ENCODE measurements at regions not wholly inside any gene's neighbourhood (a gene's known extent, or its start where the extent isn't known, plus 50 kb on each side); places are given as distances from the start of the nearest gene placed in this dataset.

- Histone ChIP-seq H3K36me3 (replicated peaks in 1 of 2; ENCODE audit: control extremely low read depth in 1 of 2, control insufficient read depth in 1 of 2, extremely low read depth in 1 of 2, insufficient read depth in 2 of 2, low read length in 1 of 2) (peaks cover 10% of the 10 kb centered on the region in 2 experiments), H3K4me2 (replicated peaks; ENCODE audit: low read depth, low read length, poor library complexity, severe bottlenecking) (no peak overlapping the region), H3K79me2 (ENCODE audit: control insufficient read depth, insufficient read depth, low read length) (peaks cover 70% of the 10 kb centered on the region), H3K9me3 (ENCODE audit: control extremely low read depth in 1 of 3, control insufficient read depth in 2 of 3, insufficient read depth in 1 of 3, low read length in 2 of 3) (no peaks in the 10 kb centered on the region), H3K27ac (ENCODE audit: low read length in 2 of 2) (no peak overlapping the region), H2AFZ (ENCODE audit: insufficient read depth, low read depth, low read length, poor library complexity, severe bottlenecking) (no peak overlapping the region), H3K27me3 (replicated peaks in 1 of 4; ENCODE audit: control extremely low read depth in 1 of 4, control insufficient read depth in 3 of 4, insufficient read depth in 4 of 4, low read length in 3 of 4) (no peaks in the 10 kb centered on the region), H3K4me1 (ENCODE audit: control insufficient read depth in 2 of 2, insufficient read depth in 2 of 2, low read length in 2 of 2) (peaks cover 0 to 3% of the 10 kb centered on the region in 2 donors), H3K4me3 (ENCODE audit: control extremely low read depth in 1 of 5, extremely low read depth in 1 of 5, insufficient read depth in 1 of 5, low read depth in 2 of 5, low read length in 4 of 5) (no peak overlapping the region), H3K9ac (ENCODE audit: low read length) (no peak overlapping the region), H4K20me1 (ENCODE audit: control insufficient read depth, insufficient read depth, low read length, poor library complexity, severe bottlenecking) (peaks cover 10% of the 10 kb centered on the region)
- ATAC-seq (ENCODE audit: low read depth) (no peak), DNase-seq (no peak)
- ChIA-PET POLR2A (no interaction called here), CTCF (interaction anchor here (2.0 kb wide), 1 partner anchor 24 kb away, joined by 6 read pairs; no protein-coding TSS in a partner anchor)
- Mint-ChIP-seq H3K4me3 (no peak overlapping the region), H3K27me3 (no peaks in the 10 kb centered on the region), H3K27ac (peak overlapping the region; percentile 37), H3K9me3 (ENCODE audit: insufficient read depth) (no peaks in the 10 kb centered on the region), H3K4me1 (peaks cover 26% of the 10 kb centered on the region)
- WGBS (ENCODE audit: insufficient coverage) = 95% methylated on average over 2 of the region's 2 CpGs
- TF ChIP-seq EZH2 (IDR thresholded peaks at IDR 0.05; ENCODE audit: borderline replicate concordance, insufficient read depth, low read depth, low read length, poor library complexity, severe bottlenecking) (no peak), CTCF (IDR thresholded peaks at IDR 0.05) (no peak)
- intact Hi-C loops (cut with micrococcal nuclease) = no loop called here
These were observed 63.3 kb downstream of the ILRUN start for GRCh38 chr6:34633256-34633655.

GRCh38 chr6:34630040-34630439 is 66.5 kb downstream of the ILRUN start:
- Histone ChIP-seq H3K4me2 (replicated peaks; ENCODE audit: low read depth, low read length, poor library complexity, severe bottlenecking) (no peak overlapping the region), H3K9ac (ENCODE audit: low read length) (no peak overlapping the region), H3K9me3 (ENCODE audit: control extremely low read depth in 1 of 3, control insufficient read depth in 2 of 3, insufficient read depth in 1 of 3, low read length in 2 of 3) (no peaks in the 10 kb centered on the region), H4K20me1 (ENCODE audit: control insufficient read depth, insufficient read depth, low read length, poor library complexity, severe bottlenecking) (peaks cover 15% of the 10 kb centered on the region), H3K4me3 (ENCODE audit: control extremely low read depth in 1 of 5, extremely low read depth in 1 of 5, insufficient read depth in 1 of 5, low read depth in 2 of 5, low read length in 4 of 5) (no peak overlapping the region), H2AFZ (ENCODE audit: insufficient read depth, low read depth, low read length, poor library complexity, severe bottlenecking) (no peak overlapping the region), H3K36me3 (replicated peaks in 1 of 2; ENCODE audit: control extremely low read depth in 1 of 2, control insufficient read depth in 1 of 2, extremely low read depth in 1 of 2, insufficient read depth in 2 of 2, low read length in 1 of 2) (peaks cover 8% of the 10 kb centered on the region in 2 experiments), H3K27me3 (replicated peaks in 1 of 4; ENCODE audit: control extremely low read depth in 1 of 4, control insufficient read depth in 3 of 4, insufficient read depth in 4 of 4, low read length in 3 of 4) (no peaks in the 10 kb centered on the region), H3K27ac (ENCODE audit: low read length in 2 of 2) (no peak overlapping the region), H3K79me2 (ENCODE audit: control insufficient read depth, insufficient read depth, low read length) (peaks cover 74% of the 10 kb centered on the region), H3K4me1 (ENCODE audit: control insufficient read depth in 2 of 2, insufficient read depth in 2 of 2, low read length in 2 of 2) (no peaks in the 10 kb centered on the region)
- TF ChIP-seq CTCF (IDR thresholded peaks at IDR 0.05) (no peak), EZH2 (IDR thresholded peaks at IDR 0.05; ENCODE audit: borderline replicate concordance, insufficient read depth, low read depth, low read length, poor library complexity, severe bottlenecking) (no peak)
- ChIA-PET POLR2A (interaction anchor here (0.6 kb wide), 1 partner anchor 145 kb away, joined by 3 read pairs; no protein-coding TSS in a partner anchor), CTCF (no interaction called here)
- intact Hi-C loops (cut with micrococcal nuclease) = no loop called here
- no peaks in the 10 kb centered on the region for H3K9me3 Mint-ChIP-seq (ENCODE audit: insufficient read depth)
- no peak overlapping the region for H3K27ac Mint-ChIP-seq
- peaks cover 12% of the 10 kb centered on the region for H3K4me1 Mint-ChIP-seq
- no peaks in the 10 kb centered on the region for H3K27me3 Mint-ChIP-seq
- no peak for ATAC-seq (ENCODE audit: low read depth)
- H3K4me3 Mint-ChIP-seq = no peak overlapping the region
- no peak for DNase-seq
- WGBS (ENCODE audit: insufficient coverage) = 100% methylated on average over 2 of the region's 6 CpGs

All from B cell (primary cell).